Fibroblast of mammary gland (primary cell): ENCODE measurements at regions not wholly inside any gene's neighbourhood (a gene's known extent, or its start where the extent isn't known, plus 50 kb on each side); places are given as distances from the start of the nearest gene placed in this dataset.

Source experiments
- DNase-seq: peaks from one replicate; pipeline ENCODE4 v3.0.0-alpha.2; 2010; ENCODE audit warnings: low read depth
- H3K4me3 ChIP-seq: 2 replicates; pipeline ENCODE4 v1.5.1; 2011; ENCODE audit warnings: low read depth, mild to moderate bottlenecking, low read length, moderate library complexity; ENCODE audit not compliant: control insufficient read depth
- CTCF ChIP-seq: conservative IDR thresholded peaks from 2 replicates; pipeline ENCODE4 v1.5.1; 2011; ENCODE audit warnings: low read depth, low read length, inconsistent platforms; ENCODE audit not compliant: control insufficient read depth, insufficient read depth

- no peak for TF ChIP-seq CTCF
Measured at GRCh38 chr10:3236644-3237404, 64.2 kb upstream of the PITRM1 start.

GRCh38 chr10:3235996-3236510 is 63.5 kb upstream of the PITRM1 start:
- DNase-seq, result no peak
- H3K4me3 ChIP-seq, result no peak overlapping the region
- no peak for TF ChIP-seq CTCF

More at GRCh38 chr10:3236644-3237404, 64.2 kb upstream of the PITRM1 start:
- H3K4me3 ChIP-seq, result no peak overlapping the region
- no peak for DNase-seq

GRCh38 chr10:3235395-3235794 is 62.8 kb upstream of the PITRM1 start:
- TF ChIP-seq CTCF, result no peak
- H3K4me3 ChIP-seq, result no peak overlapping the region

GRCh38 chr10:3233486-3233990 is 61.0 kb upstream of the PITRM1 start:
- no peak for TF ChIP-seq CTCF
- no peak for DNase-seq
- H3K4me3 ChIP-seq, result no peak overlapping the region

More at GRCh38 chr10:3235395-3235794, 62.8 kb upstream of the PITRM1 start:
- DNase-seq, result no peak

- H3K4me3 ChIP-seq, result no peak overlapping the region
- TF ChIP-seq CTCF, result peak; percentile 40
- peak; percentile 83 for DNase-seq
Measured at GRCh38 chr10:3231951-3232730, 59.6 kb upstream of the PITRM1 start.

GRCh38 chr10:3229815-3230214 is 57.2 kb upstream of the PITRM1 start:
- TF ChIP-seq CTCF, result no peak
- DNase-seq, result peak; percentile 60
- no peak overlapping the region for H3K4me3 ChIP-seq
